HPDE6-E6E7 (cell line): ENCODE measurements at regions not wholly inside any gene's neighbourhood (a gene's known extent, or its start where the extent isn't known, plus 50 kb on each side); places are given as distances from the start of the nearest gene placed in this dataset.
"Not testable (repeated sequence)": the region's sequence is repeated elsewhere in the genome, so short reads cannot be mapped to it uniquely, and the experiment has no call there.

ENCODE experiments used
- DNase-seq: peaks from one replicate; pipeline ENCODE4 v3.0.0; 2011; ENCODE audit warnings: missing footprints; ENCODE audit errors: extremely low spot score

GRCh38 chr1:79259390-79260336 lies 253.1 kb upstream of the ADGRL4 start:
- peak; percentile 27 for DNase-seq

GRCh38 chr1:79255421-79255820 lies 248.9 kb upstream of the ADGRL4 start:
- no peak for DNase-seq

GRCh38 chr1:79252598-79252997 lies 246.1 kb upstream of the ADGRL4 start:
- DNase-seq, result no peak

- no peak for DNase-seq
Observed at GRCh38 chr1:79239840-79240239, 233.3 kb upstream of the ADGRL4 start.

- DNase-seq, result no peak
Observed at GRCh38 chr1:79235301-79236002, 228.9 kb upstream of the ADGRL4 start.

- DNase-seq, result no peak
Observed at GRCh38 chr1:79232818-79233217, 226.3 kb upstream of the ADGRL4 start.

GRCh38 chr1:79230751-79231150 lies 224.2 kb upstream of the ADGRL4 start:
- DNase-seq, result not testable (repeated sequence)

GRCh38 chr1:79226963-79227362 lies 220.4 kb upstream of the ADGRL4 start:
- no peak for DNase-seq

- DNase-seq, result no peak
Observed at GRCh38 chr1:79224537-79224936, 218.0 kb upstream of the ADGRL4 start.

GRCh38 chr1:79220509-79220908 lies 214.0 kb upstream of the ADGRL4 start:
- DNase-seq, result no peak

GRCh38 chr1:79215311-79215710 lies 208.8 kb upstream of the ADGRL4 start:
- no peak for DNase-seq

GRCh38 chr1:79207786-79208185 lies 201.3 kb upstream of the ADGRL4 start:
- no peak for DNase-seq

GRCh38 chr1:79207331-79207730 lies 200.8 kb upstream of the ADGRL4 start:
- DNase-seq, result no peak

- no peak for DNase-seq
Observed at GRCh38 chr1:79204779-79205479, 198.4 kb upstream of the ADGRL4 start.

GRCh38 chr1:79198832-79199231 lies 192.3 kb upstream of the ADGRL4 start:
- no peak for DNase-seq

GRCh38 chr1:79197421-79197820 lies 190.9 kb upstream of the ADGRL4 start:
- no peak for DNase-seq

GRCh38 chr1:79196211-79196610 lies 189.7 kb upstream of the ADGRL4 start:
- no peak for DNase-seq

GRCh38 chr1:79193211-79194079 lies 186.9 kb upstream of the ADGRL4 start:
- DNase-seq, result peak; percentile 20

- no peak for DNase-seq
Observed at GRCh38 chr1:79190074-79190473, 183.5 kb upstream of the ADGRL4 start.

- DNase-seq, result no peak
Observed at GRCh38 chr1:79188337-79188736, 181.8 kb upstream of the ADGRL4 start.

GRCh38 chr1:79186260-79186659 lies 179.7 kb upstream of the ADGRL4 start:
- DNase-seq, result no peak
